AG04450 (cell line): ENCODE measurements at regions not wholly inside any gene's neighbourhood (a gene's known extent, or its start where the extent isn't known, plus 50 kb on each side); places are given as distances from the start of the nearest gene placed in this dataset.

Source experiments
- CTCF ChIA-PET: fragments of 300-600, 350-600 bp; formaldehyde crosslinking; extraction: SDS; loops from one replicate; lab custom pipeline; 2022; ENCODE audit warnings: antibody characterized with exemption, inconsistent platforms; lab: Charles Lee
- POLR2A ChIA-PET: fragments of 350-600 bp; formaldehyde crosslinking; extraction: SDS; loops from one replicate; lab custom pipeline; 2021; ENCODE audit warnings: antibody characterized with exemption, inconsistent platforms; lab: Yijun Ruan, JAX
- DNase-seq: peaks from one replicate; pipeline ENCODE4 v3.0.0-alpha.2; 2011; ENCODE audit warnings: low read depth, low spot score
- H3K27ac ChIP-seq: one replicate; pipeline ENCODE4 v1.5.1; 2012; ENCODE audit warnings: low read depth, low read length, control low read depth
- H3K27me3 ChIP-seq: one replicate; pipeline ENCODE4 v1.6.0; 2012; ENCODE audit warnings: low read length; ENCODE audit not compliant: control insufficient read depth, insufficient read depth
- H3K4me3 ChIP-seq: 2 replicates; pipeline ENCODE4 v1.5.1; 2011; ENCODE audit warnings: mild to moderate bottlenecking, low read depth, low read length, control low read depth
- H3K9me3 ChIP-seq: 2 replicates; pipeline ENCODE4 v1.5.1; 2012; ENCODE audit warnings: low read length; ENCODE audit not compliant: control insufficient read depth, insufficient read depth
- TF ChIP-seq, protein P1 (sequence below): IDR thresholded peaks from 2 replicates; pipeline ENCODE4 v1.5.1; 2011; ENCODE audit warnings: low read depth, low read length, control low read depth, inconsistent platforms

- TF ChIP-seq, protein P1, sequence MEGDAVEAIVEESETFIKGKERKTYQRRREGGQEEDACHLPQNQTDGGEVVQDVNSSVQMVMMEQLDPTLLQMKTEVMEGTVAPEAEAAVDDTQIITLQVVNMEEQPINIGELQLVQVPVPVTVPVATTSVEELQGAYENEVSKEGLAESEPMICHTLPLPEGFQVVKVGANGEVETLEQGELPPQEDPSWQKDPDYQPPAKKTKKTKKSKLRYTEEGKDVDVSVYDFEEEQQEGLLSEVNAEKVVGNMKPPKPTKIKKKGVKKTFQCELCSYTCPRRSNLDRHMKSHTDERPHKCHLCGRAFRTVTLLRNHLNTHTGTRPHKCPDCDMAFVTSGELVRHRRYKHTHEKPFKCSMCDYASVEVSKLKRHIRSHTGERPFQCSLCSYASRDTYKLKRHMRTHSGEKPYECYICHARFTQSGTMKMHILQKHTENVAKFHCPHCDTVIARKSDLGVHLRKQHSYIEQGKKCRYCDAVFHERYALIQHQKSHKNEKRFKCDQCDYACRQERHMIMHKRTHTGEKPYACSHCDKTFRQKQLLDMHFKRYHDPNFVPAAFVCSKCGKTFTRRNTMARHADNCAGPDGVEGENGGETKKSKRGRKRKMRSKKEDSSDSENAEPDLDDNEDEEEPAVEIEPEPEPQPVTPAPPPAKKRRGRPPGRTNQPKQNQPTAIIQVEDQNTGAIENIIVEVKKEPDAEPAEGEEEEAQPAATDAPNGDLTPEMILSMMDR, result no peak
- H3K27ac ChIP-seq, result peak overlapping the region; percentile 86
- ChIA-PET POLR2A (interaction anchor here (3.2 kb wide), 1 partner anchor 104 kb away, joined by 13 read pairs; the partner anchor contains the start of gene FRMD6), CTCF (interaction anchor here (0.6 to 2.8 kb wide), 2 partner anchors 7 to 228 kb away, joined by 3 to 10 read pairs; no protein-coding TSS in a partner anchor)
- DNase-seq, result no peak
- no peaks in the 10 kb centered on the region; the same call in 1 of the 2 replicates for H3K9me3 ChIP-seq
- H3K4me3 ChIP-seq, result no peak overlapping the region; the same call in 1 of the 2 replicates
- no peaks in the 10 kb centered on the region for H3K27me3 ChIP-seq
Observed at GRCh38 chr14:51548187-51548586, 103.5 kb upstream of the FRMD6 start.

GRCh38 chr14:51550636-51551035, 101.1 kb upstream of the FRMD6 start:
- Histone ChIP-seq H3K27ac (no peak overlapping the region), H3K27me3 (no peaks in the 10 kb centered on the region), H3K4me3 (no peak overlapping the region), H3K9me3 (no peaks in the 10 kb centered on the region; the same call in 1 of the 2 replicates)
- ChIA-PET POLR2A (no interaction called here), CTCF (no interaction called here)
- no peak for DNase-seq
- TF ChIP-seq, protein P1, result no peak

DNA sequence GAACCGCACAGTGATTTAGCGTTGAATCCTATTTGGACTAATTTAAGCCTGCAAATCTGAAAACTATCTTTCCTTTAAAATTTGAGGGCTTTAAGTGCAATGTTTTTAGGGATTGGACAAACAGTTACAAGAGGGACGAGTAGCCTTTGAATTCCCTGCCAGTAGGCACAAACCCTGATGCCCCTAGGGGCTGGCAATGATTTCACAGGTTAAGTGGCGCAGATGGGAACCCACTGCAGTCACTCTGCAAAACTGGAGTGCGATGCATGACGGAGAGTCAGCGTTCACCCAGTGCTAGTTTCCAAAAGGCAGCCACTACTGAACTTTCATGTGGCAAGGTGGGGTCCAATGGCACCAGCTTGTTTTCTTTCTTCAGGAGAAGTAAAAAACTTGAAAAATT, 99.4 kb upstream of the FRMD6 start:
- no peak for DNase-seq
- POLR2A ChIA-PET, result no interaction called here
- H3K27ac ChIP-seq, result no peak overlapping the region

DNA sequence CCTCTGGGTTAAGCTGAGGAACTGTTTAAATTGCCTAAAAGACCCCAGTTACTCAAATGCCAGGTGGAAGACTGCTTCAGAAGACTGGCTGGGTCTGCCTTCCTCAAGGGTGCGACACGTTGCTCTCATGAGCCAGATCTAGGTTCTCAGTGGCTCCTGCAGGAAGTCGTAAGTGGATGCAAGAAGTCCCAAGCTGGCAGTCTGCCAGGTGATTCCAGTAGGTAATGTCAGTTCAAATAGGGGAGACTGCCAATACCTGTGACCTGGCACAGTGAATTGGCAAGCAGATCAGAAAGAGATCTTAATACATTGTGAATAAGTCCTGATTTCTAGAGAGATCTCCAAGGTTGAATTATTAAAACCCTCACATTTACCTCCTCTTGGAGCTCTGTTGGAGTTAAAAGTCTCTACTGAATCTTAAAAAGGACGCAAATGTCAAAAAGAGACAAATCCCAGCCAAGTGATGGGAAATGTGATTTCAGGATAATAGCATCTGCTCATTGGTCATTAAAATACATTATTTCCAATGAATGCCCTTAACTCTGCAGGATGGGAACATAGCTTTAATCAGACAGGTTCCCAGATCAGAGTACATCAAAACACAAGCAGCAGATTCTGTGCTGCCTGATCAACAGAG, 98.8 kb upstream of the FRMD6 start:
- ChIA-PET POLR2A (interaction anchor here (0.5 to 1.1 kb wide), 2 partner anchors 98 to 156 kb away, joined by 3 read pairs; no protein-coding TSS in a partner anchor), CTCF (interaction anchor here (0.5 to 2.2 kb wide), 2 partner anchors 97 to 270 kb away, joined by 3 to 11 read pairs; no protein-coding TSS in a partner anchor)
- Histone ChIP-seq H3K27ac (no peak overlapping the region), H3K4me3 (no peak overlapping the region), H3K27me3 (no peaks in the 10 kb centered on the region), H3K9me3 (no peaks in the 10 kb centered on the region; the same call in 1 of the 2 replicates)
- TF ChIP-seq, protein P1, result no peak
- DNase-seq, result no peak

More for the DNA sequence above, 99.4 kb upstream of the FRMD6 start:
- Histone ChIP-seq H3K9me3 (no peaks in the 10 kb centered on the region; the same call in 1 of the 2 replicates), H3K27me3 (no peaks in the 10 kb centered on the region), H3K4me3 (no peak overlapping the region)
- CTCF ChIA-PET, result interaction anchor here (2.2 kb wide), 1 partner anchor 269 kb away, joined by 11 read pairs; no protein-coding TSS in a partner anchor
- TF ChIP-seq, protein P1, result peak; percentile 9; the same call in 1 of the 2 replicates

DNA sequence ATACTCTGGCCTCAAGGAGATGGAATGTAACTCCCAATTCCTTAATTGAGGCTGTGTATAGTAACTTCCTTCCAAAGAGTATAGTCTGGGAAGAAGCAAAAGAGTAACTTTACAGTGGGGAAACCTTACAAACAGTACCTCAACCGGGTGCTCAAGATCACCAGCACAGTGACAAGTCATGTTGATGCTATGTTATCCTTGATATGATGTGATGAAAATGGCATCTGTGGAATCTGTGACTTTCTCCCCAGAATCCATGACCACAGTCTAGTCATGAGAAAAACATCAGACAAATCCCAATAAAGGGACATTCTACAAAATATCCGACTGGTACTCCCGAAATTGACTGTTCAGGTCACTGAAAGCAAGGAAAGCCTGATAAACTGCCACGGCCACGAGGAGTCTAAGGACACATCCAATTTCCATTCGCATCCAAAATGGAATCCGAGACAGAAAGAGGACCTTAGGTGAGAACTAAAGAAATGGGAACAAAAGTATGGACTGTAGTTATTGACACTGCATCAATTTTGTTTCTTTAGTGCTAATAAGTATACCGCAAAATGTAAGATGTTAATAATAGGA, 97.3 kb upstream of the FRMD6 start:
- ChIA-PET CTCF (interaction anchor here (2.2 kb wide), 1 partner anchor 271 kb away, joined by 11 read pairs; no protein-coding TSS in a partner anchor), POLR2A (interaction anchor here (1.1 kb wide), 1 partner anchor 97 kb away, joined by 3 read pairs; no protein-coding TSS in a partner anchor)
- DNase-seq, result peak; percentile 64
- Histone ChIP-seq H3K9me3 (no peaks in the 10 kb centered on the region; the same call in 1 of the 2 replicates), H3K4me3 (no peak overlapping the region), H3K27ac (peak overlapping the region; percentile 71), H3K27me3 (no peaks in the 10 kb centered on the region)
- TF ChIP-seq, protein P1, result no peak
